CD14-positive monocyte (primary cell): ENCODE measurements at regions not wholly inside any gene's neighbourhood (a gene's known extent, or its start where the extent isn't known, plus 50 kb on each side); places are given as distances from the start of the nearest gene placed in this dataset.

Experiments used
- DNase-seq, 3 donors: peaks; one replicate each; pipeline ENCODE4 v3.0.0-alpha.2; 2011 to 2022
- H2AFZ ChIP-seq: 2 replicates; pipeline ENCODE4 v1.6.0; 2012; ENCODE audit warnings: mild to moderate bottlenecking, low read depth, low read length, inconsistent platforms; ENCODE audit not compliant: insufficient read depth, poor library complexity, severe bottlenecking
- H3K27ac ChIP-seq, 2 donors: 1 replicate in 1 of 2; 2 replicates in 1 of 2; pipeline ENCODE4 v1.5.1; 2012 to 2013; ENCODE audit warnings: low read length in 2 of 2, control low read depth in 1 of 2, inconsistent platforms in 1 of 2, low read depth in 1 of 2, mild to moderate bottlenecking in 1 of 2
- H3K27me3 ChIP-seq, 2 donors: one replicate each; pipeline versions ENCODE4 v1.6.0 to v1.6.1; 2011 to 2013; ENCODE audit warnings: low read length in 2 of 2; ENCODE audit not compliant: control insufficient read depth in 2 of 2, insufficient read depth in 2 of 2
- H3K36me3 ChIP-seq, 2 donors: replicated peaks in 1 of 2; 1 replicate in 1 of 2; 2 replicates in 1 of 2; pipeline versions ENCODE4 v1.5.1 to v1.6.1; 2012 to 2013; ENCODE audit warnings: low read length in 2 of 2, control low read depth in 1 of 2, inconsistent platforms in 1 of 2, mild to moderate bottlenecking in 1 of 2; ENCODE audit not compliant: insufficient read depth in 2 of 2, control insufficient read depth in 1 of 2
- H3K4me1 ChIP-seq, 2 donors: 1 replicate in 1 of 2; 2 replicates in 1 of 2; pipeline versions ENCODE4 v1.5.1 to v1.6.1; 2012 to 2013; ENCODE audit warnings: low read length in 2 of 2, control low read depth in 1 of 2, inconsistent platforms in 1 of 2, mild to moderate bottlenecking in 1 of 2, moderate library complexity in 1 of 2; ENCODE audit not compliant: insufficient read depth in 2 of 2, control insufficient read depth in 1 of 2
- H3K4me2 ChIP-seq: replicated peaks from 2 replicates; pipeline ENCODE3; 2012; ENCODE audit warnings: low read length, moderate library complexity, mild to moderate bottlenecking; ENCODE audit not compliant: poor library complexity, severe bottlenecking; ENCODE audit errors: extremely low read depth
- H3K4me3 ChIP-seq, 3 experiments: fragments of 200-600 bp in 1 of 3; sonication (generic) in 1 of 3; replicated peaks in 1 of 3; 1 replicate in 2 of 3; 2 replicates in 1 of 3; pipeline ENCODE4 v1.5.1; 2011 to 2013; ENCODE audit warnings: low read length in 3 of 3, mild to moderate bottlenecking in 3 of 3, control low read depth in 2 of 3, low read depth in 2 of 3, inconsistent platforms in 1 of 3, moderate library complexity in 1 of 3
- H3K79me2 ChIP-seq: 2 replicates; pipeline ENCODE4 v1.6.0; 2012; ENCODE audit warnings: mild to moderate bottlenecking, control low read depth, inconsistent platforms, low read length, moderate library complexity; ENCODE audit not compliant: insufficient read depth
- H3K9ac ChIP-seq: 2 replicates; pipeline ENCODE4 v1.6.0; 2017; ENCODE audit warnings: low read length, mild to moderate bottlenecking; ENCODE audit not compliant: insufficient read depth, poor library complexity, severe bottlenecking
- H3K9me3 ChIP-seq, 2 donors: replicated peaks in 1 of 2; 1 replicate in 1 of 2; 2 replicates in 1 of 2; pipeline versions ENCODE4 v1.5.1 to v1.6.1; 2012 to 2013; ENCODE audit warnings: low read length in 2 of 2, control low read depth in 1 of 2; ENCODE audit not compliant: control insufficient read depth in 1 of 2, insufficient read depth in 1 of 2
- H4K20me1 ChIP-seq: 2 replicates; pipeline ENCODE4 v1.6.0; 2012; ENCODE audit warnings: mild to moderate bottlenecking, low read length, control low read depth, moderate library complexity; ENCODE audit not compliant: insufficient read depth
- H3K27ac Mint-ChIP-seq, 7 donors: one replicate each; pipeline ENCODE4 v1.8.0; 2020; ENCODE audit warnings: mild to moderate bottlenecking in 7 of 7, mixed read lengths in 7 of 7, moderate library complexity in 6 of 7, inconsistent platforms in 2 of 7
- H3K27me3 Mint-ChIP-seq, 3 donors: one replicate each; pipeline ENCODE4 v1.8.0; 2021 to 2022; ENCODE audit warnings: low read depth in 3 of 3, mild to moderate bottlenecking in 3 of 3, mixed read lengths in 3 of 3, moderate library complexity in 3 of 3, inconsistent platforms in 1 of 3
- H3K36me3 Mint-ChIP-seq, 2 donors: one replicate each; pipeline ENCODE4 v1.8.0; 2020; ENCODE audit warnings: mixed read lengths in 2 of 2, inconsistent platforms in 1 of 2, mild to moderate bottlenecking in 1 of 2
- H3K4me1 Mint-ChIP-seq: one replicate; pipeline ENCODE4 v1.8.0; 2020; ENCODE audit warnings: mild to moderate bottlenecking, mixed read lengths
- H3K4me3 Mint-ChIP-seq, 2 donors: one replicate each; pipeline ENCODE4 v1.8.0; 2020; ENCODE audit warnings: mild to moderate bottlenecking in 2 of 2, mixed read lengths in 2 of 2, moderate library complexity in 1 of 2
- H3K9me3 Mint-ChIP-seq, 7 donors: one replicate each; pipeline ENCODE4 v1.8.0; 2020 to 2022; ENCODE audit warnings: mixed read lengths in 7 of 7, mild to moderate bottlenecking in 6 of 7, moderate library complexity in 6 of 7, inconsistent platforms in 2 of 7
- CTCF ChIP-seq: fragments of 200-600 bp; IDR thresholded peaks from one replicate; pipeline ENCODE4 v1.8.0; 2022; ENCODE audit warnings: antibody characterized with exemption, mild to moderate bottlenecking
- WGBS: methylation state at CpG from one replicate; pipeline ENCODE4 v1.1.5; 2013; ENCODE audit warnings: missing lambda C conversion rate; ENCODE audit not compliant: insufficient coverage; 5-methylcytosine and 5-hydroxymethylcytosine counted together
- intact Hi-C, 2 donors: fragments of 100-400 bp; cut with micrococcal nuclease; formaldehyde crosslinking; loops; one replicate each; pipeline versions ENCODE4 v1.15.0 to v1.15.1; 2023

GRCh38 chr2:155830817-155831579, 501.5 kb downstream of the NR4A2 start:
- peaks cover 0 to 1% (median 0%) of the 10 kb centered on the region in 3 donors for H3K27me3 Mint-ChIP-seq
- Histone ChIP-seq H2AFZ (no peak overlapping the region), H4K20me1 (no peaks in the 10 kb centered on the region), H3K36me3 (no peaks in the 10 kb centered on the region), H3K27me3 (no peaks in the 10 kb centered on the region), H3K27ac (no peak overlapping the region), H3K4me3 (no peak overlapping the region), H3K4me2 (no peak overlapping the region), H3K9me3 (no peaks in the 10 kb centered on the region), H3K9ac (no peak overlapping the region), H3K79me2 (no peaks in the 10 kb centered on the region), H3K4me1 (no peaks in the 10 kb centered on the region)
- H3K4me1 Mint-ChIP-seq, result no peaks in the 10 kb centered on the region
- no peak overlapping the region for H3K27ac Mint-ChIP-seq
- no CpG with 5 or more reads among the region's 4 CpGs for WGBS
- H3K4me3 Mint-ChIP-seq, result no peak overlapping the region
- DNase-seq, result no peak
- H3K36me3 Mint-ChIP-seq, result no peaks in the 10 kb centered on the region
- H3K9me3 Mint-ChIP-seq, result peaks cover 0 to 2% (median 0%) of the 10 kb centered on the region in 7 donors
- intact Hi-C loops, result no loop called here
- TF ChIP-seq CTCF, result no peak

- no peak overlapping the region for H3K9ac ChIP-seq
- H3K4me3 Mint-ChIP-seq, result no peak overlapping the region
- no peak overlapping the region for H3K27ac ChIP-seq
- WGBS, result 93% methylated on average over 3 of the region's 5 CpGs
- no peaks in the 10 kb centered on the region for H4K20me1 ChIP-seq
- TF ChIP-seq CTCF, result no peak
- no peaks in the 10 kb centered on the region for H3K36me3 ChIP-seq
- no peaks in the 10 kb centered on the region for H3K79me2 ChIP-seq
- H3K4me2 ChIP-seq, result no peak overlapping the region
- no peaks in the 10 kb centered on the region for H3K36me3 Mint-ChIP-seq
- no peaks in the 10 kb centered on the region for H3K27me3 ChIP-seq
- H3K9me3 ChIP-seq, result no peaks in the 10 kb centered on the region
- no peak overlapping the region for H2AFZ ChIP-seq
- intact Hi-C loops, result no loop called here
- H3K4me3 ChIP-seq, result no peak overlapping the region
- no peak overlapping the region for H3K27ac Mint-ChIP-seq
- no peak for DNase-seq
- peaks cover 0 to 1% (median 0%) of the 10 kb centered on the region in 3 donors for H3K27me3 Mint-ChIP-seq
- no peaks in the 10 kb centered on the region for H3K4me1 ChIP-seq
- no peaks in the 10 kb centered on the region for H3K4me1 Mint-ChIP-seq
- peaks cover 0 to 2% (median 0%) of the 10 kb centered on the region in 7 donors for H3K9me3 Mint-ChIP-seq
Measured at GRCh38 chr2:155830351-155830750, 502.2 kb downstream of the NR4A2 start.
